Keratinocyte (primary cell): ENCODE measurements at regions not wholly inside any gene's neighbourhood (a gene's known extent, or its start where the extent isn't known, plus 50 kb on each side); places are given as distances from the start of the nearest gene placed in this dataset.
"Not testable (repeated sequence)": the region's sequence is repeated elsewhere in the genome, so short reads cannot be mapped to it uniquely, and the experiment has no call there.

Source experiments
- DNase-seq: peaks from one replicate; pipeline ENCODE4 v3.0.0-alpha.2; 2011; ENCODE audit warnings: low read depth, missing footprints, low spot score
- FAIRE-seq: peaks from 2 replicates; lab custom pipeline; 2011; peaks lifted over from hg19 to GRCh38; lab: Jason Lieb, UNC
- H2AFZ ChIP-seq: 2 replicates; pipeline ENCODE4 v1.6.0; 2012; ENCODE audit warnings: low read length, control low read depth, inconsistent platforms; ENCODE audit not compliant: control insufficient read depth
- H3K27ac ChIP-seq: 2 replicates; pipeline ENCODE4 v1.5.1; 2011; ENCODE audit warnings: low read length; ENCODE audit not compliant: control insufficient read depth, insufficient read depth
- H3K27me3 ChIP-seq: 3 replicates; pipeline ENCODE4 v1.6.0; 2011; ENCODE audit warnings: low read length; ENCODE audit not compliant: control insufficient read depth, insufficient read depth; ENCODE audit errors: extremely low read depth
- H3K36me3 ChIP-seq, 2 experiments: 2 replicates in 1 of 2; 3 replicates in 1 of 2; pipeline ENCODE4 v1.5.1; 2011; ENCODE audit warnings: low read length in 2 of 2, mild to moderate bottlenecking in 1 of 2; ENCODE audit not compliant: control insufficient read depth in 2 of 2, insufficient read depth in 2 of 2; ENCODE audit errors: extremely low read depth in 1 of 2
- H3K4me1 ChIP-seq: 3 replicates; pipeline ENCODE4 v1.5.1; 2011; ENCODE audit warnings: low read length; ENCODE audit not compliant: control insufficient read depth, insufficient read depth; ENCODE audit errors: extremely low read depth
- H3K4me2 ChIP-seq: 3 replicates; pipeline ENCODE4 v1.6.0; 2011; ENCODE audit warnings: low read depth, low read length; ENCODE audit not compliant: control insufficient read depth, insufficient read depth; ENCODE audit errors: extremely low read depth
- H3K4me3 ChIP-seq, 3 experiments: fragments of 200-600 bp in 1 of 3; sonication (generic) in 1 of 3; 2 replicates in 2 of 3; 3 replicates in 1 of 3; pipeline ENCODE4 v1.5.1; 2011 to 2016; ENCODE audit warnings: low read length in 3 of 3, mild to moderate bottlenecking in 3 of 3, control low read depth in 2 of 3, inconsistent platforms in 1 of 3, low read depth in 1 of 3, mixed read lengths in 1 of 3, mixed run types in 1 of 3, moderate library complexity in 1 of 3; ENCODE audit not compliant: control insufficient read depth in 2 of 3, insufficient read depth in 2 of 3; ENCODE audit errors: extremely low read depth in 1 of 3
- H3K79me2 ChIP-seq: 2 replicates; pipeline ENCODE4 v1.6.0; 2012; ENCODE audit warnings: low read length; ENCODE audit not compliant: control insufficient read depth, insufficient read depth
- H3K9ac ChIP-seq: 3 replicates; pipeline ENCODE4 v1.6.0; 2011; ENCODE audit warnings: low read length; ENCODE audit not compliant: control insufficient read depth, insufficient read depth; ENCODE audit errors: extremely low read depth
- H3K9me1 ChIP-seq: 3 replicates; pipeline ENCODE4 v1.6.0; 2011; ENCODE audit warnings: low read length; ENCODE audit not compliant: control insufficient read depth, insufficient read depth; ENCODE audit errors: extremely low read depth
- H3K9me3 ChIP-seq: 2 replicates; pipeline ENCODE4 v1.5.1; 2012; ENCODE audit warnings: low read depth, low read length; ENCODE audit not compliant: control insufficient read depth
- H4K20me1 ChIP-seq: 3 replicates; pipeline ENCODE4 v1.6.0; 2011; ENCODE audit warnings: low read length; ENCODE audit not compliant: control insufficient read depth, insufficient read depth; ENCODE audit errors: extremely low read depth
- EZH2 ChIP-seq: IDR thresholded peaks from one replicate; pipeline ENCODE4 v1.6.1; 2012; ENCODE audit warnings: inconsistent platforms, mild to moderate bottlenecking, low read length, moderate library complexity
- dilution Hi-C: fragments of 300-500 bp; cut with MboI; formaldehyde crosslinking; loops from one replicate; pipeline ENCODE4 v1.7.0; 2020; ENCODE audit warnings: low sequenced_read_pairs; ENCODE audit not compliant: extremely low pct_ligation_motif_present
- TF ChIP-seq, protein P1 (sequence below), 3 experiments: IDR thresholded peaks in 1 of 3; conservative IDR thresholded peaks in 1 of 3; optimal IDR thresholded peaks in 1 of 3; 2 replicates in 2 of 3; 3 replicates in 1 of 3; pipeline versions ENCODE3 to v1.5.1; 2011; ENCODE audit warnings: low read length in 3 of 3, mild to moderate bottlenecking in 3 of 3, moderate library complexity in 2 of 3, control low read depth in 1 of 3, inconsistent platforms in 1 of 3; ENCODE audit not compliant: insufficient read depth in 2 of 3; ENCODE audit errors: extremely low read depth in 1 of 3

- Histone ChIP-seq H3K4me1 (no peaks in the 10 kb centered on the region), H3K27ac (no peak overlapping the region), H3K9me1 (no peaks in the 10 kb centered on the region), H3K36me3 (no peaks in the 10 kb centered on the region), H4K20me1 (no peaks in the 10 kb centered on the region), H3K9ac (no peak overlapping the region), H3K4me3 (no peak overlapping the region), H3K27me3 (no peaks in the 10 kb centered on the region), H3K4me2 (no peak overlapping the region), H2AFZ (no peak overlapping the region), H3K9me3 (no peaks in the 10 kb centered on the region), H3K79me2 (no peaks in the 10 kb centered on the region)
- FAIRE-seq (no peak), DNase-seq (no peak)
- dilution Hi-C loops, result no loop called here
- TF ChIP-seq, protein P1, sequence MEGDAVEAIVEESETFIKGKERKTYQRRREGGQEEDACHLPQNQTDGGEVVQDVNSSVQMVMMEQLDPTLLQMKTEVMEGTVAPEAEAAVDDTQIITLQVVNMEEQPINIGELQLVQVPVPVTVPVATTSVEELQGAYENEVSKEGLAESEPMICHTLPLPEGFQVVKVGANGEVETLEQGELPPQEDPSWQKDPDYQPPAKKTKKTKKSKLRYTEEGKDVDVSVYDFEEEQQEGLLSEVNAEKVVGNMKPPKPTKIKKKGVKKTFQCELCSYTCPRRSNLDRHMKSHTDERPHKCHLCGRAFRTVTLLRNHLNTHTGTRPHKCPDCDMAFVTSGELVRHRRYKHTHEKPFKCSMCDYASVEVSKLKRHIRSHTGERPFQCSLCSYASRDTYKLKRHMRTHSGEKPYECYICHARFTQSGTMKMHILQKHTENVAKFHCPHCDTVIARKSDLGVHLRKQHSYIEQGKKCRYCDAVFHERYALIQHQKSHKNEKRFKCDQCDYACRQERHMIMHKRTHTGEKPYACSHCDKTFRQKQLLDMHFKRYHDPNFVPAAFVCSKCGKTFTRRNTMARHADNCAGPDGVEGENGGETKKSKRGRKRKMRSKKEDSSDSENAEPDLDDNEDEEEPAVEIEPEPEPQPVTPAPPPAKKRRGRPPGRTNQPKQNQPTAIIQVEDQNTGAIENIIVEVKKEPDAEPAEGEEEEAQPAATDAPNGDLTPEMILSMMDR (optimal IDR thresholded peaks at IDR 0.05 in 1 of 3, IDR thresholded peaks at IDR 0.05 in 1 of 3, conservative IDR thresholded peaks at IDR 0.05 in 1 of 3; ENCODE audit: extremely low read depth in 1 of 3, insufficient read depth in 2 of 3, low read length in 3 of 3), result no peak
- TF ChIP-seq EZH2, result no peak
Observed at GRCh38 chr4:81307991-81308390, 93.0 kb upstream of the PRKG2 start.

DNA sequence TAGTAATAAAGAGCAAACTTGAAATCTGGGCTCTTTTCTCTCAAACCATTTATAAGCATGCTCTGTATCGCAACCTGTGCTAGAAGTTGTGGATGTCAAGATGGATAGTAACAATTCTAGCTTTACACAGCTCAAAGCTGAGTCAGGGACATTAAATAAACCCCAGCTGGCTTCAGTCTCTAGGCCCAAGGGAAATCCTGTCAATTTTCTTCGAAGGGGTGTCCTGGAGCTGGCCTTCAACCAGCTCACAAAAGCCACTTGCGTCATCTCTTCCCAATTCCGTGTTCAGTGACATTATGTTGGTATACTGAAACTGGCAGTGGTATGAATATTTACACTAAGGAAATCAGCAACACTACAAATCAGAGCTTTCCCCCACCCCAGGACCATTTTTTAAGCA is 89.8 kb upstream of the PRKG2 start:
- Histone ChIP-seq H3K4me1 (no peaks in the 10 kb centered on the region), H3K27me3 (no peaks in the 10 kb centered on the region), H3K4me3 (no peak overlapping the region), H3K4me2 (no peak overlapping the region), H3K9me1 (no peaks in the 10 kb centered on the region), H3K27ac (no peak overlapping the region), H3K9me3 (no peaks in the 10 kb centered on the region), H3K79me2 (no peaks in the 10 kb centered on the region), H2AFZ (no peak overlapping the region), H3K36me3 (no peaks in the 10 kb centered on the region), H4K20me1 (no peaks in the 10 kb centered on the region), H3K9ac (no peak overlapping the region)
- dilution Hi-C loops, result no loop called here
- FAIRE-seq, result no peak
- no peak for DNase-seq
- TF ChIP-seq EZH2, result no peak
- TF ChIP-seq, protein P1 (optimal IDR thresholded peaks at IDR 0.05 in 1 of 3, IDR thresholded peaks at IDR 0.05 in 1 of 3, conservative IDR thresholded peaks at IDR 0.05 in 1 of 3; ENCODE audit: extremely low read depth in 1 of 3, insufficient read depth in 2 of 3, low read length in 3 of 3), result no peak

- H3K36me3 ChIP-seq, dilution Hi-C loops, DNase-seq, H3K9me1 ChIP-seq, H3K9ac ChIP-seq, H3K9me3 ChIP-seq, H3K27me3 ChIP-seq, FAIRE-seq, H3K4me2 ChIP-seq, H3K4me3 ChIP-seq, H3K4me1 ChIP-seq, H3K79me2 ChIP-seq, H2AFZ ChIP-seq, H4K20me1 ChIP-seq, H3K27ac ChIP-seq: not testable (repeated sequence)
Observed at GRCh38 chr4:81300352-81300751, 85.3 kb upstream of the PRKG2 start.
